GM12872 (cell line): ENCODE measurements at regions not wholly inside any gene's neighbourhood (a gene's known extent, or its start where the extent isn't known, plus 50 kb on each side); places are given as distances from the start of the nearest gene placed in this dataset.

Experiments
- TF ChIP-seq, protein P1 (sequence below): IDR thresholded peaks from 3 replicates; pipeline ENCODE4 v1.5.1; 2011; ENCODE audit warnings: low read depth, mild to moderate bottlenecking, low read length, moderate library complexity; ENCODE audit not compliant: insufficient read depth

DNA sequence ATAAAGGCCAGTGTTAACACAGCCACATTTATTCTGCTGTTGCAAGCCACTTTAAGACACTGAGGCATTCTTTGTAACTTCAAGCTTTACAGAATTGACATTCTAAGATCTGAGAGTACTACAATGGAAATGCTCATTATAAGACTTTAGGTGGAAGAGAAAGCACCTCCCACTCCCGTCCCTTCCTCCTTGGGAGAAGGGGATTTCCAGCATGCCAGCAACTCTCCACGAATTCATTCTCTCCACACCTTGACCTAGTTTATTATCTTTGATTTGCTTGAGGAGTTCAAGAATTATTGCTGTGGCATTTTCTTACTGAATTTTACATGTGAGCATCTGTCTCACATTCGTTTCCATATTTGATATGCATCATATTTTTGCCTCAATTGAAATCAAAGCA, 644.4 kb upstream of the MIS18BP1 start:
- TF ChIP-seq, protein P1, sequence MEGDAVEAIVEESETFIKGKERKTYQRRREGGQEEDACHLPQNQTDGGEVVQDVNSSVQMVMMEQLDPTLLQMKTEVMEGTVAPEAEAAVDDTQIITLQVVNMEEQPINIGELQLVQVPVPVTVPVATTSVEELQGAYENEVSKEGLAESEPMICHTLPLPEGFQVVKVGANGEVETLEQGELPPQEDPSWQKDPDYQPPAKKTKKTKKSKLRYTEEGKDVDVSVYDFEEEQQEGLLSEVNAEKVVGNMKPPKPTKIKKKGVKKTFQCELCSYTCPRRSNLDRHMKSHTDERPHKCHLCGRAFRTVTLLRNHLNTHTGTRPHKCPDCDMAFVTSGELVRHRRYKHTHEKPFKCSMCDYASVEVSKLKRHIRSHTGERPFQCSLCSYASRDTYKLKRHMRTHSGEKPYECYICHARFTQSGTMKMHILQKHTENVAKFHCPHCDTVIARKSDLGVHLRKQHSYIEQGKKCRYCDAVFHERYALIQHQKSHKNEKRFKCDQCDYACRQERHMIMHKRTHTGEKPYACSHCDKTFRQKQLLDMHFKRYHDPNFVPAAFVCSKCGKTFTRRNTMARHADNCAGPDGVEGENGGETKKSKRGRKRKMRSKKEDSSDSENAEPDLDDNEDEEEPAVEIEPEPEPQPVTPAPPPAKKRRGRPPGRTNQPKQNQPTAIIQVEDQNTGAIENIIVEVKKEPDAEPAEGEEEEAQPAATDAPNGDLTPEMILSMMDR = no peak

DNA sequence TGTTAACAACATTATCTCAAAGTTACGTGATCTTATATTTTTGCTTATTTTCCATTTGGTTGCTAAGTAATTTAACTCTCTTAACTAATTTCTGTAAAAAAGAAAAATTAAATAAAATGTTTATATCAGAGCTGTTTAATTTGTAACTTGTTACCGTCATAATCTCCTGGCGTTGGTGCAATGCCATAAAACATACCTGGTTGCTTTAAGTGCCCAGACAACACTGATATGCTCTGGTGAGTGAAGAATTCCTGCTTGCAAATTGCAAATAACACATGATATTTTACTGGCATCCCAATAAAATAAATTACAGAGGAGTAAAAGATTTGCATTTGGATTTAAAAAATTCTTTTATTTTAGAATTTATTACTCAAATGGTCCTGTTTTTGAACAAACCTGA, 640.1 kb upstream of the MIS18BP1 start:
- TF ChIP-seq, protein P1 = no peak

DNA sequence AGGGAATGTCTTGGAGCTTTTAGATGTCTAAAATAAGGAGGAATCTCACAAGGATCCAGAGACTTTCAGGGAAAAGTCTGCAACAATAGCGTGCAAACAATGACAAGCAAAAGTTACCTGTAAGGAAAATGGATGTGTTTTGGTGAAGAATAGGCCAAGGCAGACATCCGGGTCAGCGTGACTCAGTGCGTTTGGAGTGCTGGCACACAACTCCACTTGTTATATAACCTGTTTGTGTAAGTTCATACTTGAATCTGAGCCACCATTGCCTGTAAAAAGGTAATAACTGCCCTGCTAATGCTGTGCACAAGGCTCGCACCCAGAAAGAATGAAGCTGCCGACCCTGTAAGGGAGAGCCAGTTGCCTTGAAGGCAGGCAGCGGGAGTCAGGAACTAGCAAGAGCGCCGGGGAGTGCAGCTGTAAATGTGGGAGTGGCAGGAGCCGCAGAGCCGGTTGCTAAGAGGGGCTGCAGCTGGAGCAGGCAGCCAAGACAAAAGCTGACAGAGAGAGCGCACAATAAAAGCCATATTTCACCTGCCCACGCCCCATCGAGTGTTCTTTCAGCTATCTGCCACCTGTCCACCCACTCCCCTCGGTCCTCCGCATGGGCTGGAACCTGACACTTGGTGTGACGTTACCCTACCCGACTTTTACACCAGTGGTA, 638.5 kb upstream of the MIS18BP1 start:
- TF ChIP-seq, protein P1 = no peak

DNA sequence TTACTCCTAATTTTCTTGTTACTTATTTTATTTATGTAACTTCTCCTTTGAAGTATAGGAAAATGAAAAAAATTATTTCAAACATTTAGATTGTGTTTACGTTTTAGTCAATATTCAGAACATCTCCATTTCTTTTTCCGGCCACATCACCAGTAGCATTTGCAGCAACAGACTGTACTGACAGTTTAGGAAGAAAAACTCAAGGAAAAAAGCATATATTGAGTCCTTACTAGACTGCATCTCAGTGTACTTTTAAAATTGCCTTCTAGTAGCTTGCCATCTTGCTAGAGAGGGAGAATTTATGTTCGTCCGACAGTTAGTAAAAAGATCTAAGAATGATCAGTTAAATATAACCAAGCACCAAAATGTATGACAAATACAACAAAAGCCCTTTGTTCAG, 625.0 kb upstream of the MIS18BP1 start:
- TF ChIP-seq, protein P1 = no peak

DNA sequence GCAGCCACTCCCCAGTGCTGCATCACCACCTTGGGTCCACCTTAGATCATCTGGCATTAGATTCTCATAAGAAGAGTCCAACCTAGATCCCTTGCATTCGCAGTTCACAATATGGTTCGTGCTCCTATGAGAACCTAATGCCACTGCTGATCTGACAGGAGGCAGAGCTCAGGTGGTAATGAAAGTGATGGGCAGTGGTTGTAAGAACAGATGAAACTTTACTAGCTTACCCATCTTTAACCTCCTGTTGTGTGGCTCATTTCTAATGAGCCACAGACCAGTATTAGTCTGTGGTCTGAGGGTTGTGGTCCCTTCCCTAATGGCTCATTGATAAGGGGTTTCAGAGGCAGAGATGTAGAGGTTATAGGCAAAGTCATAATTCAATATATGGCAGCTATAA, 615.9 kb upstream of the MIS18BP1 start:
- TF ChIP-seq, protein P1 = no peak

DNA sequence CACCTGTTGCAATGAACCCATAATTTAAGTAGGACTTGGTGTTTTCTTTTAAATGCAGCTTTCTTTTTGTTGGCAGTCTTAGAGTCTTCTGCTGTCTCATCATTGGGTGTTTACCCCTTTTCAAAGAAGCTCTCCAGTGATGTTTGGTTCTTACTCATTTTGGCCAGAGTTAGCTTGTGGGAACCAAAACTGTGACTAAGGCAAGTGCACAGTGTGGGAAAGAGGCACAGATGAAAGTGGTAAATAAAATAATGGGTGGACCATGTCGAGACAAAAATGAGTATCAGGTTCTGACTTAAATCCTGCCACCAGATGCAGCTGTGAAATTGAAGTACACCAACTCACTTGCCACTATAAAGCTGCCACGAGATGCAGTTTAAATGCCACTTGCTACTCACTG, 615.4 kb upstream of the MIS18BP1 start:
- TF ChIP-seq, protein P1 = no peak

DNA sequence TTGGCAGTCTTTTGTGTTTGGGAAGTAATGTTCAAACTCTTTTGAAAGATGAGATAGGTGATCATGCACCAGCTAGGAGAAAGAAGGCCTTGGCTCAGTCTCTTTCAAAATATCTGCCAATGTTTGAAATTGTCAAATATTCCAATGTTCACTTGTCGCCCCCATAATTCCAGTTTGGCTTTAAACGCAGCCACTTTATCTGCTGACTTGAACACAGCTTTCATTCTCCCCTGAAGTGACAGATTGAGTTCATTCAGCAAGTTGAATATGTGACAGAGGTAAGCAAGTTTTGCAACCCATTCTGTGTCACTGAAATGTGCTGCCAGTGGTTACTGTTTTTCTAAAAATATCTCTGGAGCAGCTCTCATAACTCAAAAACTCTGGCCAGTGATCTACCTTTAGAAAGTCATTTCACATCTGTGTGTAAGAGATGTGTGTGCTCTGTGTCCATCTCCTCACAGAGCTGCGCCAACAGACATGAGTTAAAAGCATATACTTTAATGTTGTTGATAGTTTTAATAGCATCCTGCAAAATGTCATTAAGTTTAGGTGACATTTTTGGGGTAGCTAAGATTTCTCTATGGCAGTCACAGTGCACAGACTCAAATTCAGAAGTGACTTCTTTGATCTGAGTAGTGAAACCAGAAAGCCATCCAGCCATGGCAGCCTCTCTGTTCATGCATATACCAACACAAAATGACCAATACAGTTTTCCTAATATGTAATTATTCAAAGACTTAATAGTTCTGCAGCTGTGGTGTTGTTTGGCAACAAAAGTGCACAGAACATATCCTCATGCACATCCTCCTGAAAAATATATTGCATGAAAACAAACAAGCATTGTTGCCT, 614.3 kb upstream of the MIS18BP1 start:
- TF ChIP-seq, protein P1 = no peak
